GM21423 (cell line): ENCODE measurements at regions not wholly inside any gene's neighbourhood (a gene's known extent, or its start where the extent isn't known, plus 50 kb on each side); places are given as distances from the start of the nearest gene placed in this dataset.

Experiments used
- ATAC-seq: cut with Tn5 transposase; IDR thresholded peaks from one replicate; pipeline ENCODE4 v1.9.1; 2021; ENCODE audit warnings: mild to moderate bottlenecking, moderate library complexity; ENCODE audit not compliant: unreplicated experiment

- ATAC-seq: no peak
Measured at GRCh38 chr3:30542897-30543296, 63.5 kb upstream of the TGFBR2 start.

- ATAC-seq: no peak
Measured at GRCh38 chr3:30544812-30545211, 61.6 kb upstream of the TGFBR2 start.

GRCh38 chr3:30546934-30547333, 59.5 kb upstream of the TGFBR2 start:
- ATAC-seq: no peak

- no peak for ATAC-seq
Measured at GRCh38 chr3:30547716-30548115, 58.7 kb upstream of the TGFBR2 start.

DNA sequence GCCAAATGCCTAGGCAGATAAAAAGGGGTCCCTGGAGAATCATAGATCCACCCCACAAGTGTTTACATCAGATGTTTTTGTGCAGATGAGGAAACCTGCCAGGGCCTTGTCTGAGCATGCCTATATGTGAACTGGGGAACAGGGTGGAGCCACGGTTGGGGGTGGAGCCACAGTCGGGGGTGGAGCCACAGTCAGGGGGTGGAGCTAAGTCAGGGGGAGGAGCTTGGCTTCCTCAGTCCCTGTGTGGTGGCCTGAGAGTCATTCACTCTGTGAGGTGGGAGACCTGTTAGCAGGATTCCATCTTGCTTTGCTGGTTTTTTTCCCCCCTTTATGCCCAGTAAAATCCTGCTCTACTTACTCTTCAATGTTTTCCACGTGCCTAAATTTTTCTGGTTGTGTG, 57.8 kb upstream of the TGFBR2 start:
- no peak for ATAC-seq

GRCh38 chr3:30549600-30549999, 56.8 kb upstream of the TGFBR2 start:
- ATAC-seq: no peak

DNA sequence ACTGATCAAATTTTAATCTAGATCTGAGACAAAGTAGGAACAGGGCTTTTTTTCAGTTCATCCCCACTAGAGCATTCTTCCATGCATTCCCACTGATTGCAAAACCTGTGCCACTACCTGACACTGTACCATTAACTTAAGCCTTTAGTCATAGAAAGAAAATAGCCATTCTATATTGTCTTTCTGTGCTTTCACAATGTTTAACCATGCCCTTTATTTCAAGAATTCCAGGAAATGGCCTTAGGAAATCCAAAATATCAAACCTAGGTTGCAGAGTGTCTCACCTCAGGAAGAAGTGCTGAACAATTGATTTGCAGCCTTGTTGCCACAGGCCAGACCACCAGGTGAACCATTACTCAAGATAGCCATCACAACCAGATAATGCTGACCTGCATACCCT, 56.2 kb upstream of the TGFBR2 start:
- ATAC-seq: no peak

DNA sequence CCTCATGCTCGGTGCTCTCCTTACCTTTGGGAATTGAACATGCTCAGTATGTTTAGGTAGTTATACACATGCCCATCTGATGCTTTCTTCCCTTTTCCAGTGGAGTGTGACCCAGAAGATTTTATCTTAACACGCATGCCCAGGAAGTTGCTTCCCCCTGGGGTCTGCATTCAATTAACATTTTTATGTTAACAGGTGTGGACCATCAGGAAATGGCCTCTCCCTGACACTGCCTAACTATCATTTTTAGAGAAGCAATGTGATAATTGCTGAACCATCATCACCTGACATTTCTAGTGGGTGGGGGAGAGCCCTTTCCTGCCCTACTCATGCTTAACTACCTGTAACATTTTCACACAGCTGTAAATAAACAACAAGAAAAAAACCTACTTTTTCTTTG, 55.1 kb upstream of the TGFBR2 start:
- ATAC-seq: no peak

DNA sequence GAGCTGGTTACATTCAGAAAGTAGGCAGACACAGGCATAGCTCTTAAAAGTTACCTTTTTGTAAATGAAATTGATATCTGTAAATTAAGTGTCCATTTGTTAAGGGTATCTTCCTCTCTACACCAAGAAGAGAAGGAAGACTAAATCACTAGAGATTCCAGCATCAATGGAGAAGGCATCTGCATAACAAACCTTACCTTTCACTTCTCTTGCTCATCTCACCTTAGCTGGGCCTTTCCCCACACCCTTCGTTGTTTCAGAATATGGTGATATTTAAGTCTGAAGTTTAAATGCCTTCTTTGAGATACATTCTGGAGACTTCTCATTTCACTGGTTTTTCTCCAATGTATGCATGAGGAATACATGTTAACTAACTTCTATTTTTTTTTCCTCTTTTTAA, 54.5 kb upstream of the TGFBR2 start:
- ATAC-seq: no peak

DNA sequence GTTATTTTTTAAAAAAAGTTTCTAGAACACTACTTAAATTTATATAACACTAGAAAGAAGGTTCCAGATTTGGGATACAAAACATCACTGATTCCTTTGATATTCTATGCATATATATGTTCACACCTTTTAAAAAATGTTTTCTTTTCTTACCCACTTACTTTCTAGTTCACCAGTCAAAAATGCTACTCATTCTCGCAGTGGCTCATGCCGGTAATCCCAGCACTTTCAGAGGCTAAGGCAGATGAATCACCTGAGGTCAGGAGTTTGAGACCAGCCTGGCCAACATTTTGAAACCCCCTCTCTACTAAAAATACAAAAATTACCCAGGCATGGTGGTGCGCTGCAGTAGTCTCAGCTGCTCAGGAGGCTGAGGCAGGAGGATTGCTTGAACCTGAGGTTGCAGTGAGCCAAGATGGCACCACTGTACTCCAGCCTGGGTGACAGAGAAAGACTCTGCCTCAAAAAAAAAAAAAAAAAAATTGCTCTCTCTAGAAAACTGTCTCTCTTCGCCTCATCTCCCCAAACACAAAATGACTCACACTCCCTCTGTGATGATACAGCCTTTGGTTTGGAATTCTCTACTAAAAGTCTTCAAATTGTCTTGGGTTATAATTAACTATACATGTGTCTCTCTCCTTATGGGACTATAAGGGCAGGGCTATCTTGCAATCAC, 52.6 kb upstream of the TGFBR2 start:
- ATAC-seq: no peak

- no peak for ATAC-seq
Measured at GRCh38 chr3:30554317-30554690, 52.1 kb upstream of the TGFBR2 start.

DNA sequence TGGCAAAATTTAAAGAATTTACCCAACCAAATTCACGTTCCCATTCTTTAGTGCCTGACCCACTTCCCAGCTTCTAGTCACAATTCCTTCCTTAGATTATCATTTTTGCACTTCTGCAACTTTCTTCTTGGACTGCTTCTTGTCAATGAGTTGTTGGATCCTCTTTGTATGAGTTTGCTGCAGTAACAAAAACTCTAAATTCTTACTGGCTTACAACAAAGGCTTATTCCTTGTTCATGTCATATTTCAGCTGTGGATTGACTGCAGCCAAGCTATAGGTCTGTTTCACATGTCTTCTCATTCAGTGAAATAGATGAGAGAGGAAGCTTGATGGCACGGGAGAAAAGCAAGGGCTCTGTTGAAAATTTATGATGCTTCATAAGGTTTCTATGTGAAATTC, 50.4 kb upstream of the TGFBR2 start:
- ATAC-seq: no peak
